K562 (cell line): ENCODE measurements at regions not wholly inside any gene's neighbourhood (a gene's known extent, or its start where the extent isn't known, plus 50 kb on each side); places are given as distances from the start of the nearest gene placed in this dataset.

Experiments
- ATAC-seq: fragments of 200-7000 bp; cut with Tn5 transposase; 3 replicates; pipeline ENCODE4 v1.9.1; 2020; ENCODE audit warnings: moderate library complexity
- BruUV-seq: library from RNA; stranded (reverse); fragments of 400-500 nt; replicated peaks from 2 replicates; lab custom pipeline; 2021; lab: Mats Ljungman, UMichigan
- CTCF ChIA-PET: fragments of 300-600 bp; formaldehyde crosslinking; extraction: SDS; loops from one replicate; lab custom pipeline; 2021; ENCODE audit warnings: low intra/inter-chr PET ratio; lab: Yijun Ruan, JAX
- POLR2A ChIA-PET: fragments of 300-600, 350-650 bp; sonication (Branson Sonifier 250); formaldehyde crosslinking; extraction: SDS; loops from one replicate; lab custom pipeline; 2021; ENCODE audit warnings: antibody characterized with exemption, inconsistent platforms; lab: Yijun Ruan, JAX
- DNase-seq, 4 experiments: peaks; one replicate each; pipeline versions ENCODE4 v3.0.0 to v3.0.0-alpha.2; 2011 to 2018; ENCODE audit warnings: low spot score in 3 of 4, mixed read lengths in 3 of 4; ENCODE audit errors: extremely low read depth in 1 of 4
- FAIRE-seq: peaks from 2 replicates; lab custom pipeline; 2011; peaks lifted over from hg19 to GRCh38; lab: Jason Lieb, UNC
- H2AFZ ChIP-seq: 2 replicates; pipeline ENCODE4 v1.6.0; 2011; ENCODE audit warnings: low read depth, low read length, control low read depth, inconsistent platforms
- H3K27ac ChIP-seq: fragments of 200-600 bp; 3 replicates; pipeline ENCODE4 v1.8.0; 2011; ENCODE audit warnings: low read depth, mild to moderate bottlenecking, control low read depth, inconsistent platforms, low read length, moderate library complexity, mixed read lengths; ENCODE audit errors: extremely low read depth
- H3K27me3 ChIP-seq, 2 experiments: fragments of 300-600 bp in 1 of 2; 2 replicates in 1 of 2; 3 replicates in 1 of 2; pipeline versions ENCODE4 v1.6.0 to v1.8.0; 2011; ENCODE audit warnings: inconsistent platforms in 2 of 2, low read length in 2 of 2, mild to moderate bottlenecking in 1 of 2, mixed read lengths in 1 of 2, moderate library complexity in 1 of 2; ENCODE audit not compliant: control insufficient read depth in 2 of 2, insufficient read depth in 2 of 2
- H3K36me3 ChIP-seq: fragments of 300-600 bp; 3 replicates; pipeline ENCODE4 v1.8.0; 2011; ENCODE audit warnings: mild to moderate bottlenecking, low read length, inconsistent platforms; ENCODE audit not compliant: control insufficient read depth, insufficient read depth
- H3K4me1 ChIP-seq, 2 experiments: fragments of 200-600 bp in 1 of 2; replicated peaks in 1 of 2; 2 replicates in 1 of 2; 3 replicates in 1 of 2; pipeline versions ENCODE4 v1.5.1 to v1.8.0; 2011; ENCODE audit warnings: inconsistent platforms in 2 of 2, low read length in 2 of 2, mild to moderate bottlenecking in 1 of 2, mixed read lengths in 1 of 2, moderate library complexity in 1 of 2; ENCODE audit not compliant: control insufficient read depth in 2 of 2, insufficient read depth in 2 of 2
- H3K4me2 ChIP-seq: 2 replicates; pipeline ENCODE4 v1.6.1; 2011; ENCODE audit warnings: low read length, control low read depth, inconsistent platforms, mixed read lengths; ENCODE audit not compliant: insufficient read depth
- H3K4me3 ChIP-seq: fragments of 200-600 bp; sonication (generic), shearing (Covaris generic); 2 replicates; pipeline ENCODE4 v1.5.1; 2016; ENCODE audit warnings: control low read depth, inconsistent platforms
- H3K79me2 ChIP-seq: fragments of 200-600 bp; 3 replicates; pipeline ENCODE4 v1.8.0; 2011; ENCODE audit warnings: low read length, inconsistent platforms; ENCODE audit not compliant: control insufficient read depth, insufficient read depth
- H3K9ac ChIP-seq, 2 experiments: 2 replicates each; pipeline versions ENCODE4 v1.6.0 to v1.6.1; 2011; ENCODE audit warnings: low read depth in 2 of 2, low read length in 2 of 2, control low read depth in 1 of 2, inconsistent platforms in 1 of 2, mild to moderate bottlenecking in 1 of 2, mixed read lengths in 1 of 2; ENCODE audit not compliant: insufficient read depth in 1 of 2
- H3K9me1 ChIP-seq: one replicate; pipeline ENCODE4 v1.6.0; 2011; ENCODE audit warnings: inconsistent platforms, mild to moderate bottlenecking, low read length, moderate library complexity; ENCODE audit not compliant: control insufficient read depth, insufficient read depth
- H3K9me3 ChIP-seq: replicated peaks from 2 replicates; pipeline ENCODE4 v1.5.1; 2011; ENCODE audit warnings: low read depth, low read length, inconsistent platforms; ENCODE audit not compliant: control insufficient read depth, insufficient read depth
- H4K20me1 ChIP-seq: replicated peaks from 2 replicates; pipeline ENCODE4 v1.6.1; 2011; ENCODE audit warnings: low read length, inconsistent platforms, mixed read lengths; ENCODE audit not compliant: control insufficient read depth, insufficient read depth
- BRD4 ChIP-seq: fragments of 200-600 bp; sonication (generic); IDR thresholded peaks from 2 replicates; pipeline ENCODE4 v1.6.1; 2017; ENCODE audit warnings: inconsistent platforms
- CHD2 ChIP-seq: IDR thresholded peaks from 2 replicates; pipeline ENCODE4 v1.6.1; 2011; ENCODE audit warnings: low read depth, low read length
- HIVEP1 ChIP-seq: fragments of 250-450 bp; sonication (Bioruptor Pico); IDR thresholded peaks from 2 replicates; pipeline ENCODE4 v1.4.0; 2020; ENCODE audit warnings: mild to moderate bottlenecking
- HMG20B ChIP-seq: fragments of 250-450 bp; sonication (Bioruptor Pico); IDR thresholded peaks from 2 replicates; pipeline ENCODE4 v1.5.0; 2021; ENCODE audit warnings: mild to moderate bottlenecking
- LARP7 ChIP-seq: fragments of 450-650 bp; IDR thresholded peaks from 2 replicates; pipeline ENCODE4 v1.6.1; 2016
- NBN ChIP-seq: fragments of 450-650 bp; IDR thresholded peaks from 2 replicates; pipeline ENCODE4 v1.6.1; 2016; ENCODE audit warnings: low read depth, mild to moderate bottlenecking
- NR1H2 ChIP-seq: sonication (generic); formaldehyde crosslinking; IDR thresholded peaks from 2 replicates; pipeline ENCODE4 v1.4.0; 2020; ENCODE audit warnings: mild to moderate bottlenecking, missing genetic modification reagents
- POLR3A ChIP-seq: IDR thresholded peaks from 2 replicates; pipeline ENCODE4 v1.6.1; 2011; ENCODE audit warnings: borderline replicate concordance, mild to moderate bottlenecking, moderate library complexity; ENCODE audit not compliant: insufficient read length, insufficient read depth; ENCODE audit errors: extremely low read depth
- SRSF9 ChIP-seq: fragments of 200-400 bp; formaldehyde crosslinking; IDR thresholded peaks from 2 replicates; pipeline ENCODE4 v1.6.1; 2017; ENCODE audit warnings: low read depth, low read length, borderline replicate concordance
- ZNF263 ChIP-seq: sonication (generic); formaldehyde crosslinking; IDR thresholded peaks from 2 replicates; pipeline ENCODE4 v1.8.0; 2022; ENCODE audit warnings: mild to moderate bottlenecking, missing genetic modification reagents, borderline replicate concordance
- WGBS: fragments of 100-300 bp; shearing (Covaris generic); methylation state at CpG from one replicate; pipeline ENCODE4 v1.1.6; 2016; ENCODE audit warnings: low coverage, mixed read lengths; ENCODE audit not compliant: insufficient coverage; ENCODE audit errors: missing lambda C conversion rate; 5-methylcytosine and 5-hydroxymethylcytosine counted together
- in situ Hi-C: fragments of 300-500 bp; cut with MboI; formaldehyde crosslinking; loops from 4 replicates; pipeline ENCODE4 v1.15.0; 2018; ENCODE audit warnings: inconsistent platforms, mixed read lengths
- intact Hi-C: fragments of 100-400 bp; cut with micrococcal nuclease; formaldehyde crosslinking; loops from 2 replicates; pipeline ENCODE4 v1.14.2; 2022

GRCh38 chr7:68015122-68015977 is 1018.7 kb downstream of the TYW1 start:
- DNase-seq (no peak), FAIRE-seq (no peak), ATAC-seq (no peak)
- in situ Hi-C loops = no loop called here
- Histone ChIP-seq H3K27me3 (peaks cover 0 to 5% of the 10 kb centered on the region in 2 experiments; a peak in 2 of 5 replicates), H3K9me3 (no peaks in the 10 kb centered on the region), H2AFZ (no peak overlapping the region), H3K9ac (no peak overlapping the region), H3K9me1 (no peaks in the 10 kb centered on the region), H3K4me1 (no peaks in the 10 kb centered on the region), H3K36me3 (no peaks in the 10 kb centered on the region), H3K4me3 (no peak overlapping the region), H3K27ac (no peak overlapping the region), H4K20me1 (no peaks in the 10 kb centered on the region), H3K79me2 (no peaks in the 10 kb centered on the region), H3K4me2 (no peak overlapping the region)
- intact Hi-C loops = no loop called here
- ChIA-PET POLR2A (no interaction called here), CTCF (no interaction called here)
- 0% methylated on average over 5 of the region's 5 CpGs for WGBS
- BruUV-seq = no TSS peak
- TF ChIP-seq HIVEP1 (CRISPR knock-in tag) (no peak), NBN (no peak), SRSF9 (no peak), CHD2 (no peak), ZNF263 (no peak), NR1H2 (no peak), HMG20B (CRISPR knock-in tag) (no peak), LARP7 (no peak), POLR3A (no peak), BRD4 (no peak)
